ENCODE measurements at regions not wholly inside any gene's neighbourhood (a gene's known extent, or its start where the extent isn't known, plus 50 kb on each side); places are given as distances from the start of the nearest gene placed in this dataset.
"Not testable (repeated sequence)": the region's sequence is repeated elsewhere in the genome, so short reads cannot be mapped to it uniquely, and the experiment has no call there.

GRCh38 chr1:228668553-228669241, 66.6 kb upstream of the RHOU start:
- FAIRE-seq (no peak), DNase-seq (ENCODE audit: low read depth) (no peak)
- H3K36me3 Mint-ChIP-seq (ENCODE audit: low read depth, unreplicated experiment), result no peaks in the 10 kb centered on the region
- H3K4me1 Mint-ChIP-seq (ENCODE audit: low read depth, unreplicated experiment), result no peaks in the 10 kb centered on the region
- Histone ChIP-seq H3K27me3 (ENCODE audit: insufficient read depth, low read length) (peaks cover 2% of the 10 kb centered on the region), H3K36me3 (ENCODE audit: insufficient read depth, low read length) (no peaks in the 10 kb centered on the region), H3K4me1 (ENCODE audit: insufficient read depth, low read length) (no peaks in the 10 kb centered on the region), H3K4me3 (ENCODE audit: insufficient read depth, low read depth, low read length) (no peak overlapping the region), H3K9ac (ENCODE audit: low read length) (no peak overlapping the region), H3K79me2 (ENCODE audit: insufficient read depth, low read length) (no peaks in the 10 kb centered on the region), H2AFZ (ENCODE audit: low read depth, low read length) (no peak overlapping the region), H3K4me2 (ENCODE audit: low read length) (no peak overlapping the region), H4K20me1 (ENCODE audit: insufficient read depth, low read length) (no peaks in the 10 kb centered on the region), H3K27ac (ENCODE audit: low read depth, low read length) (no peak overlapping the region), H3K9me3 (ENCODE audit: insufficient read depth, low read depth, low read length) (no peaks in the 10 kb centered on the region)
- no peak overlapping the region for H3K4me3 Mint-ChIP-seq (ENCODE audit: unreplicated experiment)
- no peaks in the 10 kb centered on the region for H3K9me3 Mint-ChIP-seq (ENCODE audit: unreplicated experiment)
- H3K27me3 Mint-ChIP-seq (ENCODE audit: low read depth, unreplicated experiment), result peaks cover 9% of the 10 kb centered on the region
- TF ChIP-seq CTCF (IDR thresholded peaks at IDR 0.05; ENCODE audit: insufficient read depth, low read depth, low read length), result no peak
- TF ChIP-seq EZH2 (IDR thresholded peaks at IDR 0.05; ENCODE audit: insufficient read depth, low read length), result no peak
- peak overlapping the region; percentile 19 for H3K27ac Mint-ChIP-seq (ENCODE audit: unreplicated experiment)

GRCh38 chr1:228669242-228669585, 66.1 kb upstream of the RHOU start:
- H4K20me1 ChIP-seq (ENCODE audit: insufficient read depth, low read length), result no peaks in the 10 kb centered on the region
- peaks cover 9% of the 10 kb centered on the region for H3K27me3 Mint-ChIP-seq (ENCODE audit: low read depth, unreplicated experiment)
- no peak overlapping the region for H2AFZ ChIP-seq (ENCODE audit: low read depth, low read length)
- DNase-seq (ENCODE audit: low read depth) (peak; percentile 2), FAIRE-seq (no peak)
- no peak overlapping the region for H3K4me3 Mint-ChIP-seq (ENCODE audit: unreplicated experiment)
- H3K9me3 Mint-ChIP-seq (ENCODE audit: unreplicated experiment), result no peaks in the 10 kb centered on the region
- H3K9ac ChIP-seq (ENCODE audit: low read length), result no peak overlapping the region
- H3K4me1 Mint-ChIP-seq (ENCODE audit: low read depth, unreplicated experiment), result no peaks in the 10 kb centered on the region
- no peak overlapping the region for H3K27ac ChIP-seq (ENCODE audit: low read depth, low read length)
- no peak overlapping the region for H3K4me3 ChIP-seq (ENCODE audit: insufficient read depth, low read depth, low read length)
- no peaks in the 10 kb centered on the region for H3K9me3 ChIP-seq (ENCODE audit: insufficient read depth, low read depth, low read length)
- H3K4me2 ChIP-seq (ENCODE audit: low read length), result no peak overlapping the region
- peaks cover 2% of the 10 kb centered on the region for H3K27me3 ChIP-seq (ENCODE audit: insufficient read depth, low read length)
- TF ChIP-seq CTCF (IDR thresholded peaks at IDR 0.05; ENCODE audit: insufficient read depth, low read depth, low read length), result no peak
- no peak for TF ChIP-seq EZH2 (IDR thresholded peaks at IDR 0.05; ENCODE audit: insufficient read depth, low read length)
- no peak overlapping the region for H3K27ac Mint-ChIP-seq (ENCODE audit: unreplicated experiment)
- H3K79me2 ChIP-seq (ENCODE audit: insufficient read depth, low read length), result no peaks in the 10 kb centered on the region
- H3K36me3 Mint-ChIP-seq (ENCODE audit: low read depth, unreplicated experiment), result no peaks in the 10 kb centered on the region
- no peaks in the 10 kb centered on the region for H3K4me1 ChIP-seq (ENCODE audit: insufficient read depth, low read length)
- H3K36me3 ChIP-seq (ENCODE audit: insufficient read depth, low read length), result no peaks in the 10 kb centered on the region

GRCh38 chr1:228681076-228681565, 54.2 kb upstream of the RHOU start:
- not testable (repeated sequence) for H3K27me3 ChIP-seq (ENCODE audit: insufficient read depth, low read length); H3K27ac Mint-ChIP-seq (ENCODE audit: unreplicated experiment); H3K9me3 ChIP-seq (ENCODE audit: insufficient read depth, low read depth, low read length); FAIRE-seq; H2AFZ ChIP-seq (ENCODE audit: low read depth, low read length); H3K9ac ChIP-seq (ENCODE audit: low read length); H3K9me3 Mint-ChIP-seq (ENCODE audit: unreplicated experiment); H3K79me2 ChIP-seq (ENCODE audit: insufficient read depth, low read length); H3K4me1 ChIP-seq (ENCODE audit: insufficient read depth, low read length); H3K4me3 ChIP-seq (ENCODE audit: insufficient read depth, low read depth, low read length); H3K4me2 ChIP-seq (ENCODE audit: low read length); H3K4me3 Mint-ChIP-seq (ENCODE audit: unreplicated experiment); H4K20me1 ChIP-seq (ENCODE audit: insufficient read depth, low read length); H3K36me3 ChIP-seq (ENCODE audit: insufficient read depth, low read length); H3K36me3 Mint-ChIP-seq (ENCODE audit: low read depth, unreplicated experiment); H3K27ac ChIP-seq (ENCODE audit: low read depth, low read length); DNase-seq (ENCODE audit: low read depth)
- peaks cover 12% of the 10 kb centered on the region for H3K4me1 Mint-ChIP-seq (ENCODE audit: low read depth, unreplicated experiment)
- peaks cover 27% of the 10 kb centered on the region for H3K27me3 Mint-ChIP-seq (ENCODE audit: low read depth, unreplicated experiment)

Measured in astrocyte (in vitro differentiated cells and primary cell).